ENCODE measurements at regions not wholly inside any gene's neighbourhood (a gene's known extent, or its start where the extent isn't known, plus 50 kb on each side); places are given as distances from the start of the nearest gene placed in this dataset.

GRCh38 chr20:24827603-24828295 is 121.3 kb upstream of the CST7 start:
- 83 to 84% methylated on average over 5 to 6 of the region's 6 CpGs for WGBS, 2 donors (ENCODE audit: low coverage in 1 of 2)
- ATAC-seq = no peak

GRCh38 chr20:24828992-24829648 is 119.9 kb upstream of the CST7 start:
- Histone ChIP-seq H3K27me3 (no peaks in the 10 kb centered on the region), H3K36me3 (no peaks in the 10 kb centered on the region), H3K9me3 (peaks cover 0 to 9% (median 0%) of the 10 kb centered on the region in 3 donors), H3K27ac (no peak overlapping the region), H3K4me3 (no peak overlapping the region), H3K4me1 (no peaks in the 10 kb centered on the region)
- 82% methylated on average over 3 of the region's 8 CpGs; no CpG with 5 or more reads in 1 of the 2 donors for WGBS, 2 donors (ENCODE audit: low coverage in 1 of 2)
- TF ChIP-seq CTCF (IDR thresholded peaks at IDR 0.05) (no peak), POLR2A (IDR thresholded peaks at IDR 0.05) (no peak), EP300 (IDR thresholded peaks at IDR 0.05) (no peak), POLR2AphosphoS5 (IDR thresholded peaks at IDR 0.05) (no peak)
- ATAC-seq = no peak

More at GRCh38 chr20:24827603-24828295, 121.3 kb upstream of the CST7 start:
- Histone ChIP-seq H3K27me3 (no peaks in the 10 kb centered on the region), H3K4me3 (no peak overlapping the region), H3K36me3 (no peaks in the 10 kb centered on the region), H3K9me3 (peaks cover 0 to 9% (median 0%) of the 10 kb centered on the region in 3 donors), H3K4me1 (no peaks in the 10 kb centered on the region), H3K27ac (no peak overlapping the region)
- TF ChIP-seq CTCF (IDR thresholded peaks at IDR 0.05) (no peak), POLR2A (IDR thresholded peaks at IDR 0.05) (no peak), POLR2AphosphoS5 (IDR thresholded peaks at IDR 0.05) (no peak), EP300 (IDR thresholded peaks at IDR 0.05) (no peak)

GRCh38 chr20:24829649-24830370 is 119.3 kb upstream of the CST7 start:
- no peaks in the 10 kb centered on the region for H3K4me1 ChIP-seq
- TF ChIP-seq CTCF (IDR thresholded peaks at IDR 0.05) (no peak), POLR2AphosphoS5 (IDR thresholded peaks at IDR 0.05) (no peak), EP300 (IDR thresholded peaks at IDR 0.05) (no peak), POLR2A (IDR thresholded peaks at IDR 0.05) (no peak)
- no peaks in the 10 kb centered on the region for H3K36me3 ChIP-seq
- WGBS, 2 donors (ENCODE audit: low coverage in 1 of 2) = 80% methylated on average over 2 of the region's 5 CpGs; no CpG with 5 or more reads in 1 of the 2 donors
- no peaks in the 10 kb centered on the region for H3K27me3 ChIP-seq
- H3K9me3 ChIP-seq = peaks cover 0 to 9% (median 0%) of the 10 kb centered on the region in 3 donors
- H3K27ac ChIP-seq = no peak overlapping the region
- no peak overlapping the region for H3K4me3 ChIP-seq
- ATAC-seq = no peak

- no peaks in the 10 kb centered on the region for H3K27me3 ChIP-seq
- no peak overlapping the region for H3K4me3 ChIP-seq
- no peaks in the 10 kb centered on the region for H3K4me1 ChIP-seq
- no peak for ATAC-seq
- 88 to 91% methylated on average over 1 to 3 of the region's 3 CpGs for WGBS, 2 donors (ENCODE audit: low coverage in 1 of 2)
- H3K9me3 ChIP-seq = peaks cover 0 to 9% (median 0%) of the 10 kb centered on the region in 3 donors
- no peaks in the 10 kb centered on the region for H3K36me3 ChIP-seq
- no peak overlapping the region for H3K27ac ChIP-seq
- TF ChIP-seq EP300 (IDR thresholded peaks at IDR 0.05) (no peak), POLR2AphosphoS5 (IDR thresholded peaks at IDR 0.05) (no peak), POLR2A (IDR thresholded peaks at IDR 0.05) (no peak), CTCF (IDR thresholded peaks at IDR 0.05) (no peak)
Observed at GRCh38 chr20:24830649-24831048, 118.4 kb upstream of the CST7 start.

All from gastroesophageal sphincter (tissue), 4 donors.